Fibroblast of lung (primary cell): ENCODE measurements at regions not wholly inside any gene's neighbourhood (a gene's known extent, or its start where the extent isn't known, plus 50 kb on each side); places are given as distances from the start of the nearest gene placed in this dataset.

ENCODE experiments used
- DNase-seq, 2 donors: peaks; one replicate each; pipeline versions ENCODE4 v3.0.0 to v3.0.0-alpha.2; 2010; ENCODE audit warnings: low read depth in 2 of 2
- H2AFZ ChIP-seq: 2 replicates; pipeline ENCODE4 v1.5.1; 2012; ENCODE audit warnings: low read length, control low read depth, inconsistent platforms
- H3K27ac ChIP-seq: 2 replicates; pipeline ENCODE4 v1.5.1; 2011; ENCODE audit warnings: low read length, control low read depth; ENCODE audit not compliant: insufficient read depth
- H3K27me3 ChIP-seq: 2 replicates; pipeline ENCODE4 v1.5.1; 2011; ENCODE audit warnings: mild to moderate bottlenecking, low read length; ENCODE audit not compliant: control insufficient read depth, insufficient read depth
- H3K36me3 ChIP-seq: 2 replicates; pipeline ENCODE4 v1.5.1; 2011; ENCODE audit warnings: low read length; ENCODE audit not compliant: control insufficient read depth, insufficient read depth
- H3K4me1 ChIP-seq: 2 replicates; pipeline ENCODE4 v1.5.1; 2011; ENCODE audit warnings: low read length; ENCODE audit not compliant: control insufficient read depth, insufficient read depth; ENCODE audit errors: extremely low read depth
- H3K4me2 ChIP-seq: 2 replicates; pipeline ENCODE4 v1.5.1; 2011; ENCODE audit warnings: low read length, control low read depth; ENCODE audit not compliant: insufficient read depth; ENCODE audit errors: extremely low read depth
- H3K4me3 ChIP-seq, 4 experiments: fragments of 200-600 bp in 1 of 4; sonication (generic) in 1 of 4; replicated peaks in 1 of 4; 2 replicates each; pipeline ENCODE4 v1.5.1; 2011 to 2016; ENCODE audit warnings: low read length in 4 of 4, low read depth in 3 of 4, mild to moderate bottlenecking in 3 of 4, control low read depth in 2 of 4, inconsistent platforms in 1 of 4, mixed read lengths in 1 of 4; ENCODE audit not compliant: insufficient read depth in 1 of 4; ENCODE audit errors: control extremely low read depth in 1 of 4
- H3K79me2 ChIP-seq: 2 replicates; pipeline ENCODE4 v1.5.1; 2012; ENCODE audit warnings: mild to moderate bottlenecking, low read length, inconsistent platforms; ENCODE audit not compliant: control insufficient read depth, insufficient read depth
- H3K9ac ChIP-seq: 2 replicates; pipeline ENCODE4 v1.5.1; 2011; ENCODE audit warnings: mild to moderate bottlenecking, low read length, control low read depth; ENCODE audit not compliant: insufficient read depth
- H3K9me3 ChIP-seq: 2 replicates; pipeline ENCODE4 v1.5.1; 2012; ENCODE audit warnings: low read depth, low read length; ENCODE audit not compliant: control insufficient read depth, insufficient read depth
- H4K20me1 ChIP-seq: 2 replicates; pipeline ENCODE4 v1.5.1; 2011; ENCODE audit warnings: low read length; ENCODE audit not compliant: control insufficient read depth, insufficient read depth; ENCODE audit errors: extremely low read depth
- EZH2 ChIP-seq: IDR thresholded peaks from 2 replicates; pipeline ENCODE4 v1.5.1; 2012; ENCODE audit warnings: low read length, control low read depth, mild to moderate bottlenecking; ENCODE audit errors: missing control alignments
- TF ChIP-seq, protein P1 (sequence below), 2 donors: IDR thresholded peaks in 1 of 2; conservative IDR thresholded peaks in 1 of 2; 1 replicate in 1 of 2; 2 replicates in 1 of 2; pipeline ENCODE4 v1.5.1; 2011 to 2012; ENCODE audit warnings: low read length in 2 of 2, control low read depth in 1 of 2, inconsistent platforms in 1 of 2, low read depth in 1 of 2, mild to moderate bottlenecking in 1 of 2

DNA sequence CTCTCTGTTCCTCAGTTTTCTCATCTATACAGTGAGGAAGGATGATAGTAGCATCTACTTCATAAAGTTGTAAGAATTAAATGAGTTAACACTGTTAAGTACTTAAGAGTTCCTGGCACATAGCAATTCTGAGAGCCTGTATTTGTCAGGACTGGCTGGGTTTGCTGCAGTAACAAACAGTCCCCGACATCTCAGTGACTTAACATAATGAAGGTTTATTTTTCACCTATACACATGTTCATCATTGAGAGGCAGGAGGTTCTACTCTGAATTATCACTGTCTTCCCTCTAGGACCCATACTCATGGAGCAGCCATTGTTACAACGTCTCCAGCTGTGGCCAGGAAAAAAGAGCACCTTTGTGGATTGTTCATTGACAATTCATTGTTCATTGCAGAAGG lies 190.6 kb upstream of the PROK2 start:
- H3K79me2 ChIP-seq: no peaks in the 10 kb centered on the region
- no peak overlapping the region for H3K9ac ChIP-seq
- peaks cover 9% of the 10 kb centered on the region for H3K27me3 ChIP-seq
- no peak overlapping the region for H2AFZ ChIP-seq
- no peaks in the 10 kb centered on the region for H3K9me3 ChIP-seq
- no peak for DNase-seq
- no peak overlapping the region for H3K4me3 ChIP-seq
- no peak overlapping the region for H3K4me2 ChIP-seq
- H3K4me1 ChIP-seq: no peaks in the 10 kb centered on the region
- no peak for TF ChIP-seq EZH2
- TF ChIP-seq, protein P1, sequence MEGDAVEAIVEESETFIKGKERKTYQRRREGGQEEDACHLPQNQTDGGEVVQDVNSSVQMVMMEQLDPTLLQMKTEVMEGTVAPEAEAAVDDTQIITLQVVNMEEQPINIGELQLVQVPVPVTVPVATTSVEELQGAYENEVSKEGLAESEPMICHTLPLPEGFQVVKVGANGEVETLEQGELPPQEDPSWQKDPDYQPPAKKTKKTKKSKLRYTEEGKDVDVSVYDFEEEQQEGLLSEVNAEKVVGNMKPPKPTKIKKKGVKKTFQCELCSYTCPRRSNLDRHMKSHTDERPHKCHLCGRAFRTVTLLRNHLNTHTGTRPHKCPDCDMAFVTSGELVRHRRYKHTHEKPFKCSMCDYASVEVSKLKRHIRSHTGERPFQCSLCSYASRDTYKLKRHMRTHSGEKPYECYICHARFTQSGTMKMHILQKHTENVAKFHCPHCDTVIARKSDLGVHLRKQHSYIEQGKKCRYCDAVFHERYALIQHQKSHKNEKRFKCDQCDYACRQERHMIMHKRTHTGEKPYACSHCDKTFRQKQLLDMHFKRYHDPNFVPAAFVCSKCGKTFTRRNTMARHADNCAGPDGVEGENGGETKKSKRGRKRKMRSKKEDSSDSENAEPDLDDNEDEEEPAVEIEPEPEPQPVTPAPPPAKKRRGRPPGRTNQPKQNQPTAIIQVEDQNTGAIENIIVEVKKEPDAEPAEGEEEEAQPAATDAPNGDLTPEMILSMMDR (conservative IDR thresholded peaks at IDR 0.05 in 1 of 2, IDR thresholded peaks at IDR 0.05 in 1 of 2; ENCODE audit: low read depth in 1 of 2, low read length in 2 of 2): no peak
- no peak overlapping the region for H3K27ac ChIP-seq
- no peaks in the 10 kb centered on the region for H4K20me1 ChIP-seq
- no peaks in the 10 kb centered on the region for H3K36me3 ChIP-seq

DNA sequence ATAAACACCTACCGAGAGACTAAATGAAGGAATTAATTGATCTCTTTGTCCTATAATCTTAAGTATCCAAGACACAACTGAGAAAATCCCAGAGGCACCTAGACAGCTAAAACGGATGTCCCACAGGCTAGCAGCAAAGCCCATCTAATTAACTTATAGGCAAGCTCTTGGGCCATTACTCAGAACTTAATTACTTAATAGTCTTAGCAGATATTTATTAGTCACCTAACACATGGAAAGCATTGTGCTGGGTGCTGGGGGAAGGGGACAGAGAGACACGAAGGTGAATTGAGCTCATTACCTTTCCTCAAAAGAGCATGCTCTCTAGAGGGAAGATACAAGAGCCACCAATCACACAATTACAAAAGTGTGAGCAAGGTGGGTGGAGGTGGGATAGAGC lies 189.8 kb upstream of the PROK2 start:
- Histone ChIP-seq H3K79me2 (no peaks in the 10 kb centered on the region), H3K36me3 (no peaks in the 10 kb centered on the region), H3K27ac (no peak overlapping the region), H3K4me1 (no peaks in the 10 kb centered on the region), H3K4me2 (no peak overlapping the region), H2AFZ (no peak overlapping the region), H3K4me3 (no peak overlapping the region), H4K20me1 (no peaks in the 10 kb centered on the region), H3K9me3 (no peaks in the 10 kb centered on the region), H3K27me3 (peaks cover 9% of the 10 kb centered on the region), H3K9ac (no peak overlapping the region)
- no peak for TF ChIP-seq EZH2
- TF ChIP-seq, protein P1 (conservative IDR thresholded peaks at IDR 0.05 in 1 of 2, IDR thresholded peaks at IDR 0.05 in 1 of 2; ENCODE audit: low read depth in 1 of 2, low read length in 2 of 2): no peak
- no peak for DNase-seq

DNA sequence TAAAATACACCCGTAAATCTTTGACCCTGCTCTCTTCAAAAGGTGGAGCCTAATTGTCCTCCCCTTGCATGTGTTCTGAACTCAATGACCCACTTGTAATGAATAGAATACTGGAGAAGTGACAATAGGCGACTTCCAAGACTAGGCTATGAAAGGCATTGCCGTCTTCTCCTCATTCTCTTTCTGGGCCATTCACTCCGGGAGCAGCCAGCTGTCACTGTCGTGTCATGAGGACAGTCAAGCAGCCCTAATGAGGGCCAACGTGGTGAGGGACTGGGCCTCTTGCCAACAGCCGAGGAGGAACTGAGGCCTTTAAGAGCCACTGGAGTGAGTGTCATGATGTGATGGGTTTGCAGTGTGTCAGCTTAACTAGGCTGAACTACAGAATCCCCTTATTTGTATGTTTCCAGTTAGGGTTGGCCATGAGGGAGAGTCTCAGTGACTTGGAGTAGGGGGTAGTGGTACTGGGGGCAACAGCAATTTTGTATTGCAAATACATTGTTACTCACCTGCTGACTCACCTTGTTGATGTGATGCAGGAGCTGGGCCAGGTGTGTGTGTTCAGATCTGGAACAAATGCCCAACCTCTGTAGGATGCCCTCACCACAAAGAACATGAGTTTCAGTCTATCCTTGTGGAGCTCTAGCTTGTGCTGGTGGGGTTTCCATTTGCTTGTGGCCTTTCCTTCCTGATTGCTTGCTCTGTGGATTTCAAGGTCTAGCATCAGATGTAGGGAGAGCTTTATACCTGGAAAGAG lies 188.5 kb upstream of the PROK2 start:
- TF ChIP-seq, protein P1 (conservative IDR thresholded peaks at IDR 0.05 in 1 of 2, IDR thresholded peaks at IDR 0.05 in 1 of 2; ENCODE audit: low read depth in 1 of 2, low read length in 2 of 2): no peak
- no peak for TF ChIP-seq EZH2
- no peak overlapping the region for H3K4me2 ChIP-seq
- H4K20me1 ChIP-seq: no peaks in the 10 kb centered on the region
- no peaks in the 10 kb centered on the region for H3K36me3 ChIP-seq
- H3K27me3 ChIP-seq: peaks cover 9% of the 10 kb centered on the region
- no peak overlapping the region for H2AFZ ChIP-seq
- no peak for DNase-seq
- H3K4me3 ChIP-seq: no peak overlapping the region
- no peaks in the 10 kb centered on the region for H3K79me2 ChIP-seq
- H3K9me3 ChIP-seq: no peaks in the 10 kb centered on the region
- no peak overlapping the region for H3K9ac ChIP-seq
- H3K4me1 ChIP-seq: no peaks in the 10 kb centered on the region
- no peak overlapping the region for H3K27ac ChIP-seq
